Activated naive CD4-positive, alpha-beta T cell treated with anti-CD3 and anti-CD28 coated beads, Interleukin-2, amount 50 U/mL, for 72 hours (primary cell): ENCODE measurements at regions not wholly inside any gene's neighbourhood (a gene's known extent, or its start where the extent isn't known, plus 50 kb on each side); places are given as distances from the start of the nearest gene placed in this dataset.

Source experiments
- ATAC-seq, 2 donors: fragments of 150-1000 bp; cut with Tn5 transposase; 2 replicates each; pipeline ENCODE4 v1.10.0; 2021; ENCODE audit warnings: mild to moderate bottlenecking in 2 of 2, moderate library complexity in 2 of 2
- DNase-seq, 2 donors: peaks; one replicate each; pipeline ENCODE4 v3.0.0; 2021 to 2022; ENCODE audit warnings: low spot score in 2 of 2
- H3K27ac Mint-ChIP-seq, 2 donors: one replicate each; pipeline ENCODE4 v1.8.0; 2022; ENCODE audit warnings: mild to moderate bottlenecking in 2 of 2, mixed read lengths in 2 of 2
- H3K36me3 Mint-ChIP-seq, 2 donors: one replicate each; pipeline ENCODE4 v1.8.0; 2022; ENCODE audit warnings: mixed read lengths in 2 of 2
- H3K9me3 Mint-ChIP-seq, 2 donors: one replicate each; pipeline ENCODE4 v1.8.0; 2022; ENCODE audit warnings: mixed read lengths in 2 of 2

DNA sequence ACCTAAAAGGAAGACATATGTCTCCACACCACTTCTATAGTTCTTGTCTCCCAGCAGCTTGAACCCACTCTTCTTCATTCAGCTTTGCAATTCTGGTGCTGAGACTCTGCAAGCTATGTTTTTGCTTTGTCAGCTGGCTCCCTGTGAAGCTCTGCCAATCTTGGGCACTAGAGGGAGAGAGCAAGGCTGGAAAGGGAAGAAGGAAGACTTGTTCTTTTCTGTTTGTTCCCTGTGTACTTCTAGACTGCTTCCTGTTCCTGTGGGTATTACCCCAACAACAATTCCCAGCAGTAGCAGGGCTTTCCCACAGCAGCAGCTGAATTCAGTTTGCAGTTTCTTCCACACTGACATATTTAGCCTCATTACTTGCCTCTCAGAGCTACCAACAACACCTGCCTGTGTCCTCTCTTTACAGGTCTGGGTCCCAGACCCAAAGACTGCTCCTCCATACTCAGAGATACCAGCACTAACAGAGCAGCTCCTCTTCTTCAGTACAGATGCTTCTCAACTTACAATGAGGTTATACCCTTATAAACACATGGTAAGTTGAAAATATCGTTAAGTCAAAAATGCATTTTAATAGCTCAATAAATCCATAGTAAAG, 275.2 kb upstream of the NEGR1 start:
- ATAC-seq: no peak
- Mint-ChIP-seq H3K9me3 (peaks cover 4% of the 10 kb centered on the region in 2 donors), H3K27ac (no peak overlapping the region)

DNA sequence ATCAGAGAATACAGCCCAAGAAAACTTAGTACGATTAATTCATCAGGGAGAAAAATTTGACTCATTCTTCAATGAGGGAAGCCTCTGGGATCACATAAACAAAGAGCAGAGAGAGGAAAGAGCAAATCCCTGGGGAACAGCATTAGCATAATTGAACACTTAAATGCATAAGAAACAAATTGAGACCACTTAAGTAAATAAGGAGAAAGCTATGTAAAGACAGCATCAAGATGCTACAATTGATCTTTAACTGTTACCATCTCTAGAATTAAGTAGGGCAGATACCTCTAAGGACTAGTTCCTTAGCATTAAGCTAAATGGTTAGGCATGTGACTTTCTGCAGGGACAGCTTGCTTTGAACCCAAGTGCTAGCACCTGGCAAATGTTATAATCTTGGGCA, 265.1 kb upstream of the NEGR1 start:
- ATAC-seq: no peak
- H3K36me3 Mint-ChIP-seq: peaks cover 0 to under 1% of the 10 kb centered on the region in 2 donors

More for the DNA sequence above, 275.2 kb upstream of the NEGR1 start:
- DNase-seq: no peak
- no peaks in the 10 kb centered on the region for H3K36me3 Mint-ChIP-seq

DNA sequence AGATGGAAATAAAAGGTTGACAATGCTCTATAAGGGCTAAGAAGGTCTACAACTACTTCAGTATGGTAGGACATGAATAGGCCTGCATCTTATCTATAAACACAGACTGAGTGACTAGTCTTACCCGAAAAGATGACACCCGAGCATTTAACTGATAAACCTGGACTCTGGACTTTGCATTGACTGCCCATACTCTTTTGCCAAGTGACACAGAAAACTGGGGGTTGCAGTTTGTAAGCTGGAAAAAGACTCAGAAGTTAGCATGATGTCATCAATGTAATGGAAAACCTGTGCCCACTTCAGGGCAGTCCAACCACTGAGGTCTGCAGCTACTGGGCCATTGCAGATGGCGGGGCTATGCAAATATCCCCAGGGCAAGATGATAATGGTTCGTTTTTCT, 258.3 kb upstream of the NEGR1 start:
- Mint-ChIP-seq H3K36me3 (peaks cover 0 to 7% of the 10 kb centered on the region in 2 donors), H3K27ac (no peak overlapping the region), H3K9me3 (peaks cover 0 to 13% of the 10 kb centered on the region in 2 donors)
- no peak for ATAC-seq
- DNase-seq: no peak

More for the DNA sequence above, 265.1 kb upstream of the NEGR1 start:
- no peak for DNase-seq
- no peak overlapping the region for H3K27ac Mint-ChIP-seq
- H3K9me3 Mint-ChIP-seq: no peaks in the 10 kb centered on the region

DNA sequence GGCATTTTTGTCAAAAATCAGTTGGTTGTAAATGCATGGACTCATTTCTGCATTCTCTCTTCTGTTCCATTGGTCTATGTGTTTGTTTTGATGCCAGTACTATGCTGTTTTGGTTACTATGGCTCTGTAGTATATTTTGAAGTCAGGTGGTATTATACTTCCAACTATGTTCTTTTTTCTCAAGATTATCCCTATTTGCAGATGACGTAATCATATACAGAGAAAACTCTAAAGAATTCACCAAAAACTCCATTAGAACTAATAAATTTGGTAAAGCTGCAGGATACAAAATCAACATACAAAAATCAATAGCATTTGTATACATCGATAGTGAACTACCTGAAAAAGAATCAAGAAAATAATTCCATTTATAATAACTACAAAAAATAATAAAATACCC, 253.1 kb upstream of the NEGR1 start:
- peaks cover 7 to 30% of the 10 kb centered on the region in 2 donors for H3K9me3 Mint-ChIP-seq
- no peaks in the 10 kb centered on the region for H3K36me3 Mint-ChIP-seq
- no peak for ATAC-seq
- DNase-seq: no peak
- no peak overlapping the region for H3K27ac Mint-ChIP-seq

DNA sequence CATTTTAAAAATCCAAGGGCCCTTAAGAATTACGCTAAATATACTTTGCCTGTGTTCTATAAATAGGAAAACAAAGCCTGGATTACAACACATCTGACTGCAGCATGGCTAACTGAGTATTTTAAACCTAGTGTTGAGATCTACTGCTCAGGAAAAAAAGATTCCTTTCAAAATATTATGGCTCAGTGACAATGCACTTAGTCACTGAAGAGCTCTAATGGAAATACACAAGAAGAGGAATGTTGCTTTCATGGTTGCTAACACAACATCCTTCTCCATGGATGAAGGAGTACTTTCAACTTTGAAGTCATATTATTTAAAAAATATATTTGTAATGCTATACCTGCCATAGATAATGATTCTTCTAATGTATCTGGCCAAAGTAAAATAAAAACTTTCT, 248.3 kb upstream of the NEGR1 start:
- Mint-ChIP-seq H3K9me3 (peaks cover 16 to 31% of the 10 kb centered on the region in 2 donors), H3K36me3 (no peaks in the 10 kb centered on the region), H3K27ac (no peak overlapping the region)
- no peak for ATAC-seq
- DNase-seq: no peak

DNA sequence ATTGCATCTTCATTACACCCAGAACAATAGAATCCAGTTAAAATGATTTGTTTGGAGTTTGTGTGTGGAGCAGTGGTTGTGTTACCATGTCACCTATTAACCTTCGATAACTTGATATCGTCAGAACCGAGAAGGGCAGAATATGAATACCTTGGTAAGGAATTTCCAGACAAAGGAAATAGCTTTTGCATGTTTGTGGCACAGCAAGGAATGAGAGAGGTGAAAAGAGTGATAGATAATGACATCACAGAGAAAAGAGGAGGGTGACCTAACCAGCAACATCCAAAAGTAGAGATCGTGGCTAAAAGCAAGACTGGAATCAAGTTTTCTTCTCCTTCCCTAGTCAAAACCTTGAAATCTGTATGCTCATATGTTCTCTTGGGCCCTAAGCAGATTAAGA, 244.6 kb upstream of the NEGR1 start:
- Mint-ChIP-seq H3K9me3 (peaks cover 12 to 17% of the 10 kb centered on the region in 2 donors), H3K36me3 (no peaks in the 10 kb centered on the region), H3K27ac (no peak overlapping the region)
- no peak for ATAC-seq
- DNase-seq: no peak

DNA sequence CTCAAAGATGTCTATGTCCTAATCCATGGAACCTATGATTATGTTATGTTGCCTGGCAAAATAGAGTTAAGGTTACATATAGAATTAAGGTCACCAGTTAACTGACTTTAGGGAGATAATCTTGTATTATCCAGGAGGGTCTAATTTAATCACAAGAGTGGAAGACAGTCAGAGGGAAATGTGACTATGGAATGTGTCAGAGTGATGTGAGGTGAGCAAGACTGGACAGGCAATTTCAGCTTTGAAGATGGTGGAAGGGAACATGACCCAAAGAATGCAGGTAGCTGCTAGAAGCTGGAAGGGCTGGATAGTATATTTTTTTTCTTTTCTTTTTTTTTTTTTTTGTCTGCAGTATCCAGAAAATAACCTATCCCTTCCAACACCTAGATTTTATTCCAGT, 241.7 kb upstream of the NEGR1 start:
- no peaks in the 10 kb centered on the region for H3K36me3 Mint-ChIP-seq
- ATAC-seq (no peak), DNase-seq (no peak)
- no peak overlapping the region for H3K27ac Mint-ChIP-seq
- H3K9me3 Mint-ChIP-seq: peaks cover 0 to 4% of the 10 kb centered on the region in 2 donors

DNA sequence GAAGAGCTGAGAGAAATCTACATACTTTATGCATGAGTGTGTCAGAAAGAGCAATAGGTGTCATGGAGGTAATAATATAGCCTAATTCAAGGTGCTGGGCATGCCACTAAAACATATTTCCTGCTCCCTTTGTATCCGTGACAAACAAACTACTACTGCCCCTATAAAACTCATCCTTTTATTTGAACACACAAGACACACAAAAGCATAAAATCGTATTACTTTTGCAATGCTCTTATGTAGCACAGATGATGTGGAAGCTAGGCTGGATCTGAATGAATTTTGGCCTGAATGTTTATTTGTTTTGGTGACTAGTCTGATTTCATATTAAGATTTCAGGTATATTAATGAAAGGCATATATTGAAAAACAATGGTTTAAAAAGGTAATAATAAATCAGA, 239.3 kb upstream of the NEGR1 start:
- no peak overlapping the region for H3K27ac Mint-ChIP-seq
- ATAC-seq (no peak), DNase-seq (no peak)
- H3K36me3 Mint-ChIP-seq: no peaks in the 10 kb centered on the region
- H3K9me3 Mint-ChIP-seq: peaks cover 0 to 4% of the 10 kb centered on the region in 2 donors

DNA sequence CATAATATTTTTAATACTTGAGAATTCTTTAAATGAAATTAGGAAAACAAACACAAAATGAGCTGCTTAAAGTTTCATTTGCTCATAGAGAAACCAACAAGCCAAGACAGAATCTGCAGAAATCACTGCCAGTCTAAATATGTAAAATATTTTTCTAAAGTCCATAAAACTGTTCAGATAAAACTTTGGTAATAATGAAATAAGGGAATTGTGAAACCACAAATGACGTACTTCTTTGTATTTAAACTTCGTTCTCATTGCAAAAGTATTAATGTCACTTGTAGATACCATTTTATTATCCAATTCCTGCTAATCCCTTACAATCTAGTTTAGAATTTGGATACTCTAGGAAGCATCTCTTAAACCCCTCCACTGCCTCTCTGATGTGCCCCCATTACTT, 234.5 kb upstream of the NEGR1 start:
- ATAC-seq (no peak), DNase-seq (no peak)
- Mint-ChIP-seq H3K36me3 (no peaks in the 10 kb centered on the region), H3K27ac (no peak overlapping the region), H3K9me3 (no peaks in the 10 kb centered on the region)

DNA sequence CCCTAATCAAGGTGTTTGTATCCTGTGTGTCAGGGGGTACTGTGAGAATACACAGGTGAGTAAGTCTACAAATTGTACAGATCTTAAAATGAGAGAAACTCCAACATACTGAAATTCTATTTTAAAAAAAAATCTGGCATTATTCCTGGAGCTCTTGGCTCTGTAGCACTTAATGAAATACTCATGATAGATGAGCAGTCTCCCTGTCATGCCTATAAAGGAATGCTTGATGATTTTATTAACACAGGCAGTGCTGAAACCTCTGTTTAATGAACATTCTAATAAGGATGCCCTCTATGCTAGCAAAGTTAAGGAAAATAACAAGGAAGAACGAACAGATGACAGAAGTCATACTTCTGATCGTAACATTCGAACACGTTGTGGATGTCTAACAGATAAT, 233.9 kb upstream of the NEGR1 start:
- Mint-ChIP-seq H3K27ac (no peak overlapping the region), H3K36me3 (no peaks in the 10 kb centered on the region), H3K9me3 (no peaks in the 10 kb centered on the region)
- DNase-seq: no peak
- no peak for ATAC-seq

DNA sequence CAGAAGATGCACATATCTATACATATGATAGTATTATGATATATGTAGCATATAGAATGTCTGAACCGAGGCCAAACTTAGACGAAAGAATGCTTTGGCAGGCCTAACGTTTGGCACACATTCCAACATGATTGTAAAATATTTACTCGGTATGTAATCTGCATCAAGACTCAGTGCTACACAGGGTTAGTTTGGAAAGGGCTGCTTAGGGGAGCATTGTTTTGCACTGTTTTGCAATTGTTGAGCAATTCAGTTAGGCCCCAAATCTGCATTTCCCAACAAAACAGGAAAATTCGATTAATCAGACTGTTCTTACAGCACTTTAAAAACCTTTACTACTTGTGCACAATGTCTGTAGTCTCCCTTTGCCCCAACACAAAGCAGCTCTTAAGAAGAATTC, 216.0 kb upstream of the NEGR1 start:
- ATAC-seq: no peak
- peaks cover 0 to 4% of the 10 kb centered on the region in 2 donors for H3K9me3 Mint-ChIP-seq
- H3K27ac Mint-ChIP-seq: no peak overlapping the region
- H3K36me3 Mint-ChIP-seq: no peaks in the 10 kb centered on the region
- no peak for DNase-seq

DNA sequence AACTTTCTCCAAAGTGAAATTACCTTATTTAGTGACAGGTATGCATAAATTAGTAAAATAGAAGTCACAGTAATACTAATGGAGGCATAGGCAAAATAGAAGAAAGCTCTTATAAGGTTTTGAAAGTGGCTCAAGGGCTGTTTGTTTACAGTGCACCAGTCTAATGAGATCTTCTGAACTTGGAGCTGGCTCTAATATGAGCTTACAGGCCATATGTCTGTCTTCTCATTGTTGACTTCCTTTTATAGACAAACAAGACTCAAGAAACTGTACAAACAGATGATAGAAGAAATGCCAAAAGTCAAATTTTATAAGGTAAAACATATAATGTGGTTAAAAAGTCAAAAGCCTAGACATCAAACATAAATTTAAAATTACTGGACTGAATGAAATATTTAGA, 207.5 kb upstream of the NEGR1 start:
- peaks cover 5 to 7% of the 10 kb centered on the region in 2 donors for H3K9me3 Mint-ChIP-seq
- ATAC-seq (no peak), DNase-seq (no peak)
- H3K36me3 Mint-ChIP-seq: no peaks in the 10 kb centered on the region
- H3K27ac Mint-ChIP-seq: no peak overlapping the region

DNA sequence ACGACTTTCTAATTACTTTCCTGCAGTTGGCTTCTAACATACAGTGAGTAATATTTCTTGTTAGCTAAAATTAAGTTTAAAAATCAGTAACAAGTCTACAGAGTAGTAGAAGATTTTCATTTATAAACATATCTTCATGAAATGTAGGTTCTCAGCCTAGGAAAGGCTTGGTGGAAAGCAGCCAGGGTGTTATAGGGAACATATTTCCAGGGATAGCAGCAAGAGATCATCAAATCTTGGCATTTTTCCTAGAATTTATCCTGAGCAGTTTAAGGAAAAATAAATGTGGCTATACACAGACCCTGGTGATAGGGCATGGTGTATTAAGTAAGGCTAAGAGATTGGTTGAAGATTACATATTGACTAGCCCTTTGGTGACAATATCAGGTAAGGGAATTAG, 203.5 kb upstream of the NEGR1 start:
- DNase-seq: no peak
- no peaks in the 10 kb centered on the region for H3K36me3 Mint-ChIP-seq
- H3K9me3 Mint-ChIP-seq: peaks cover 0 to 16% of the 10 kb centered on the region in 2 donors
- ATAC-seq: no peak
- no peak overlapping the region for H3K27ac Mint-ChIP-seq

DNA sequence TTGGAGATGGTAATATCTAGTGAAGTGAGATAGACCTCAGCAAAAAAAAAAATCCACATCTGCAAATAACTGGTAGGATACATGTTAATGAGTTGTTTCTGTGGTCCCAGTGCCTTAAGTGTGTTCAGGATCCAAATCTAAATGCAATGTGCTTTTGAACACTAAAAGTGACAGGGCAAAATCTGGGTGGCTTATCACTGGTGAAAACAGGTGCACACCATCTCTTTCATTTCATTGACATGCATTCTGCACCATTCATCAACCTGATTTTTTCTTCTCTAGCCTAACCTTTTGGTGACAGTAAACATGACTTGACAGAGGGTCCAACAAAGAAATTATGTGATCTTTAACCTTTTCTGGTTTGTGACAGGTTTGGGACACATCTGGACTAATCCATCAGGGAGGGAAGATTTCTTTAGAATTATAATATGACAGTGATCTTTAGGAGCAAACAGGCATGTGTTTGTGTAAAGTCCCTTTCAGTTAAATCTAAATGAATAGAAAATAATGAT, 201.6 kb upstream of the NEGR1 start:
- Mint-ChIP-seq H3K9me3 (peaks cover 6 to 24% of the 10 kb centered on the region in 2 donors), H3K36me3 (peaks cover 0 to 10% of the 10 kb centered on the region in 2 donors), H3K27ac (no peak overlapping the region)
- no peak for ATAC-seq
- DNase-seq: no peak

DNA sequence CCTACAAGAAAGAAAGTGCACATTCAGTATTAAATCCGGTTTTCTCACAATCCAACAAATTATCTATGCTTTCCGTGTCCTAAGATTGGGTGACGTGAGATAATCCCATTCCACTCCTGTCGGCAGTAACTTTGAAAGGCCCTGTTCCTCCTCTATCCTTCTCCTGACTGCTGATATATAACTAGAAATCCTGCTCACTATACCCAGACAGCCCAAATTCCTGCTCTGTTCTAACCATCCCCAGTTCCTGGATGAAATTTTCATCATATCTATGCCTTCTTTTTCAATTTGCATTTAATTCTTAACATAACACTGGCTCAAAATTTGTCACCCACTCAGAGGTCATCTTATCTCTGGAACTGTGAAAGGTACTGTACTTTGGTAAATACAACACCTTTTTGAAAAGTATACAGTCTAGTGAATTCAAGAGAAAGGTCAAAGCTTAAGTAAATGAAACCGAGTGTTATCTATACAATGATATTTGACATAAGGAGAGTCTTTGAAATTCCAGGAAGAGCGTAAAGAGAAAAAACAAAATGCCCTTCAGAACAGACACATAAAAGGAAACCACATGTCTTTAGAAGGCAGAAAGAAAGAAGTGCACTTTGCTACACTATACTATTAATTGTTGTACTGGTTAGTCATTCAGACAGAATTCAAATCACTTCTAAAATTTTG, 200.5 kb upstream of the NEGR1 start:
- H3K36me3 Mint-ChIP-seq: peaks cover 0 to 13% of the 10 kb centered on the region in 2 donors
- peaks cover 8 to 27% of the 10 kb centered on the region in 2 donors for H3K9me3 Mint-ChIP-seq
- ATAC-seq (no peak), DNase-seq (no peak)
- no peak overlapping the region for H3K27ac Mint-ChIP-seq

DNA sequence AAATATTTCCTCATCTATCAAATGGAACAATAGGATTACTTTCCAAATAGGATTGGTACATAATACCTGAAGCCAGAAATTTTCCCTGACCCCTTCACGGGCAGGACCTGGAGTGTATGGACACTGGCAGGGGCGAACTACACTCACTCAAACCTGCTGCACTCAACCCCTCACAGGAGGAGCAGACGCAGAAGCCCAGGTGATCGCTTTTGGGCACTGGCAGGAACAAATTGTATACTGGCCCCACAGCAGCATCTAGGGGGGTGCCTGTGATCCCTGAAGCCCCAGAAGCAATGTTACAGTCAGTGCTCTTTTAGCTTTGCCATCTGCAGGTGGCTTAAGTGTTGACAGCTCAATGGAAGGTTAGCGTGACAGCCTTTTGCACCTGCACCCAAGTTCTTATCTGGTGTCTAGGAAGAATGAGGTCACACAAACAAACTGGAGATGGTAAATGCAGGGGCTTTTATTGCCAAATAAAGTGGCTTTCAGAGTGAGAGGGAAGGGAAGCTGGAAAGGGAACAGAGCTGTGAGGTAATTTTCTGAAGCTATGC, 199.2 kb upstream of the NEGR1 start:
- no peak overlapping the region for H3K27ac Mint-ChIP-seq
- peaks cover 0 to 13% of the 10 kb centered on the region in 2 donors for H3K36me3 Mint-ChIP-seq
- ATAC-seq (no peak), DNase-seq (no peak)
- peaks cover 8 to 24% of the 10 kb centered on the region in 2 donors for H3K9me3 Mint-ChIP-seq

DNA sequence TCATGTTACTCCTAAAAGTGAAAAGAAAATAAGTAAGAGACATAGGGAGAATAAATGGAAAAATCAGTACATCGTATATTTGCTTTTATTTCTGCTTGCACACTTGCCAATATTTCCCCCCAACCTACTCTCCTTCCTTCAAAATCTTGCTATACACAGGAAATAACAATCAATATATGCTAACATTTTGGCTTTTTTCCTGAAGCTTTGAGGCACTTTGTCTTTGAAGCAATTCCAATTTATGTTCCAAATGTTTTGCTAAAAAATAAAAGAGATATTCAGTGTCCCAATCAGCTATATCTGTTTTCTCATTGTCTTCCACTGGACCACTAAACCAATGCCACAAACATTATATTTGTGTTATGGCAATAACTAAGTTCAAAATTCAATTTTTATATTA, 184.0 kb upstream of the NEGR1 start:
- H3K36me3 Mint-ChIP-seq: no peaks in the 10 kb centered on the region
- ATAC-seq: no peak
- H3K27ac Mint-ChIP-seq: no peak overlapping the region
- peaks cover 13 to 15% of the 10 kb centered on the region in 2 donors for H3K9me3 Mint-ChIP-seq
- DNase-seq: no peak
